Choroid plexus epithelial cell (primary cell): ENCODE measurements at regions not wholly inside any gene's neighbourhood (a gene's known extent, or its start where the extent isn't known, plus 50 kb on each side); places are given as distances from the start of the nearest gene placed in this dataset.

Experiments
- DNase-seq: peaks from one replicate; pipeline ENCODE4 v3.0.0-alpha.2; 2010; ENCODE audit warnings: low read depth
- H3K4me3 ChIP-seq: 2 replicates; pipeline ENCODE4 v1.5.1; 2011; ENCODE audit warnings: low read depth, mild to moderate bottlenecking, control low read depth, low read length, moderate library complexity
- CTCF ChIP-seq: conservative IDR thresholded peaks from 2 replicates; pipeline ENCODE4 v1.5.1; 2011; ENCODE audit warnings: low read depth, mild to moderate bottlenecking, control low read depth, inconsistent platforms, low read length, moderate library complexity

- no peak for TF ChIP-seq CTCF
- no peak for DNase-seq
Measured at GRCh38 chr2:9752441-9753275, 90.6 kb upstream of the TAF1B start.

DNA sequence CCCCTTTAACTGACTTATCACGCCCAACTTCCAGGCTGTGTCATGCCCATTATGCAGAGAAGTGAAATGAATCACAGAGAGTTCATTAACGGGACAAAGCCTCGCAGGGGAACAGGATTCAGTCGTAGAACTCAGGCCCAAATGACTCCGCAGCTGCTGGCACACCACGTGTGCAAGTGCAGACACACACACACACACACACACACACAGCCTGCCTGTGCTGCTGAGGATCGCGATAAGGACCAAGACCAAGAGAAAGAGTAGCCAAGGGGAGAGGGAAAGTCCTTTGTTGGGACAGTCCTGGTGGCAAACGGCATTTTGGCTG, 90.0 kb upstream of the TAF1B start:
- TF ChIP-seq CTCF = no peak
- H3K4me3 ChIP-seq = peak overlapping the region; percentile 3
- DNase-seq = peak; percentile 85

More at GRCh38 chr2:9752441-9753275, 90.6 kb upstream of the TAF1B start:
- H3K4me3 ChIP-seq = no peak overlapping the region

- H3K4me3 ChIP-seq = no peak overlapping the region
- no peak for DNase-seq
- no peak for TF ChIP-seq CTCF
Measured at GRCh38 chr2:9753665-9754531, 89.4 kb upstream of the TAF1B start.

- H3K4me3 ChIP-seq = no peak overlapping the region
Measured at GRCh38 chr2:9754532-9754887, 88.8 kb upstream of the TAF1B start.

DNA sequence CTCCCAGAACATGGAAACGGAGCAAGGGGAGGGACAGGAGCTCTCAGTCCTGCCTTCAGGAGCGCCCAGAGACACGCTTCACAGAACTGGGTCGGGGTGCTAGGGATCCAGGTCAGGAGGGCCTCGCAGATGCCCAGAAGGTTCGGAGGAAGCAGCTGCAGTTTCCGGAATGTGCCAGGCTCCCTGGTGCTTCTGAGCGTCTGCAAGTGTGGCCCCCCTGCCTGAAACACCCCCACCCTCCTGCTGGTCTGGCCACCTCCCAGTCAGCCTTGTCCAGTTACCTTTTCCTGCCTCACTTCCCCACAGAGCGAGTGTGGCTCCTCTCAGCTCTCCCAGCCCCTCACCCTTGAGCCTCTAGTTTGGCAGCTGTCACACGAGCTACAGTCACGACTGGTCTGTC, 88.3 kb upstream of the TAF1B start:
- H3K4me3 ChIP-seq = no peak overlapping the region
- DNase-seq = no peak
- no peak for TF ChIP-seq CTCF

More at GRCh38 chr2:9754532-9754887, 88.8 kb upstream of the TAF1B start:
- no peak for DNase-seq
- TF ChIP-seq CTCF = no peak

GRCh38 chr2:9755638-9756037, 87.6 kb upstream of the TAF1B start:
- no peak overlapping the region for H3K4me3 ChIP-seq
- no peak for TF ChIP-seq CTCF
- DNase-seq = no peak
